ENCODE measurements at regions not wholly inside any gene's neighbourhood (a gene's known extent, or its start where the extent isn't known, plus 50 kb on each side); places are given as distances from the start of the nearest gene placed in this dataset.

GRCh38 chr16:48887646-48888210 lies 277.7 kb upstream of the N4BP1 start:
- TF ChIP-seq CTCF (IDR thresholded peaks at IDR 0.05; ENCODE audit: low read length), result no peak
- TF ChIP-seq EZH2 (optimal IDR thresholded peaks at IDR 0.05; ENCODE audit: low read depth, low read length), result no peak
- TF ChIP-seq EZH2phosphoT487 (IDR thresholded peaks at IDR 0.05; ENCODE audit: low read length), result no peak
